ENCODE measurements at regions not wholly inside any gene's neighbourhood (a gene's known extent, or its start where the extent isn't known, plus 50 kb on each side); places are given as distances from the start of the nearest gene placed in this dataset.
A peak's percentile ranks its signal among the peaks of the same experiment; 100 is the strongest.

- TF ChIP-seq, protein P1, sequence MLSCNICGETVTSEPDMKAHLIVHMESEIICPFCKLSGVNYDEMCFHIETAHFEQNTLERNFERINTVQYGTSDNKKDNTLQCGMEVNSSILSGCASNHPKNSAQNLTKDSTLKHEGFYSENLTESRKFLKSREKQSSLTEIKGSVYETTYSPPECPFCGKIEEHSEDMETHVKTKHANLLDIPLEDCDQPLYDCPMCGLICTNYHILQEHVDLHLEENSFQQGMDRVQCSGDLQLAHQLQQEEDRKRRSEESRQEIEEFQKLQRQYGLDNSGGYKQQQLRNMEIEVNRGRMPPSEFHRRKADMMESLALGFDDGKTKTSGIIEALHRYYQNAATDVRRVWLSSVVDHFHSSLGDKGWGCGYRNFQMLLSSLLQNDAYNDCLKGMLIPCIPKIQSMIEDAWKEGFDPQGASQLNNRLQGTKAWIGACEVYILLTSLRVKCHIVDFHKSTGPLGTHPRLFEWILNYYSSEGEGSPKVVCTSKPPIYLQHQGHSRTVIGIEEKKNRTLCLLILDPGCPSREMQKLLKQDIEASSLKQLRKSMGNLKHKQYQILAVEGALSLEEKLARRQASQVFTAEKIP (CRISPR knock-in tag; IDR thresholded peaks at IDR 0.05; ENCODE audit: borderline replicate concordance): no peak
- TF ChIP-seq MED1 (CRISPR knock-in tag; IDR thresholded peaks at IDR 0.05): peak; percentile 55
- TF ChIP-seq ELK4 (CRISPR knock-in tag; IDR thresholded peaks at IDR 0.05; ENCODE audit: borderline replicate concordance): no peak
- TF ChIP-seq PTBP1 (IDR thresholded peaks at IDR 0.05; ENCODE audit: low read depth, low read length, poor library complexity, severe bottlenecking): no peak
- TF ChIP-seq ZNF264 (CRISPR knock-in tag; IDR thresholded peaks at IDR 0.05): no peak
- TF ChIP-seq ELF3 (CRISPR knock-in tag; IDR thresholded peaks at IDR 0.05): 0 out of 2 replicates have a peak, but pooled peaks have one; percentile 12
- no peak for TF ChIP-seq ATAD3A (CRISPR knock-in tag; IDR thresholded peaks at IDR 0.05)
- TF ChIP-seq, protein P2, sequence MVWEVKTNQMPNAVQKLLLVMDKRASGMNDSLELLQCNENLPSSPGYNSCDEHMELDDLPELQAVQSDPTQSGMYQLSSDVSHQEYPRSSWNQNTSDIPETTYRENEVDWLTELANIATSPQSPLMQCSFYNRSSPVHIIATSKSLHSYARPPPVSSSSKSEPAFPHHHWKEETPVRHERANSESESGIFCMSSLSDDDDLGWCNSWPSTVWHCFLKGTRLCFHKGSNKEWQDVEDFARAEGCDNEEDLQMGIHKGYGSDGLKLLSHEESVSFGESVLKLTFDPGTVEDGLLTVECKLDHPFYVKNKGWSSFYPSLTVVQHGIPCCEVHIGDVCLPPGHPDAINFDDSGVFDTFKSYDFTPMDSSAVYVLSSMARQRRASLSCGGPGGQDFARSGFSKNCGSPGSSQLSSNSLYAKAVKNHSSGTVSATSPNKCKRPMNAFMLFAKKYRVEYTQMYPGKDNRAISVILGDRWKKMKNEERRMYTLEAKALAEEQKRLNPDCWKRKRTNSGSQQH (CRISPR knock-in tag; IDR thresholded peaks at IDR 0.05; ENCODE audit: low read depth): no peak
- TF ChIP-seq KDM3A (CRISPR knock-in tag; IDR thresholded peaks at IDR 0.05; ENCODE audit: low read depth): no peak
- TF ChIP-seq SP4 (CRISPR knock-in tag; IDR thresholded peaks at IDR 0.05): no peak
- no peak for TF ChIP-seq ZNF839 (CRISPR knock-in tag; IDR thresholded peaks at IDR 0.05; ENCODE audit: borderline replicate concordance)
- no peak for TF ChIP-seq MAZ (IDR thresholded peaks at IDR 0.05; ENCODE audit: borderline replicate concordance, low read depth, low read length)
- no peak for TF ChIP-seq MAZ (CRISPR knock-in tag; IDR thresholded peaks at IDR 0.05; ENCODE audit: low read depth)
- no peak for TF ChIP-seq THYN1 (CRISPR knock-in tag; IDR thresholded peaks at IDR 0.05; ENCODE audit: borderline replicate concordance, low read depth)
- TF ChIP-seq PHF8 (CRISPR knock-in tag; IDR thresholded peaks at IDR 0.05): no peak
- TF ChIP-seq SNRNP70 (IDR thresholded peaks at IDR 0.05; ENCODE audit: low read depth, low read length): no peak
- TF ChIP-seq ZNF414 (CRISPR knock-in tag; IDR thresholded peaks at IDR 0.05): no peak
- TF ChIP-seq ARID2 (CRISPR knock-in tag; IDR thresholded peaks at IDR 0.05; ENCODE audit: borderline replicate concordance): no peak; the same call in 1 of the 2 replicates
These were observed 412.7 kb downstream of the ACTL7B start (continued) for GRCh38 chr9:108443019-108443633.

All from HepG2 (cell line).